Panc1 (cell line): ENCODE measurements at regions not wholly inside any gene's neighbourhood (a gene's known extent, or its start where the extent isn't known, plus 50 kb on each side); places are given as distances from the start of the nearest gene placed in this dataset.
"Not testable (repeated sequence)": the region's sequence is repeated elsewhere in the genome, so short reads cannot be mapped to it uniquely, and the experiment has no call there.

Source experiments
- ATAC-seq: fragments of 200-7000 bp; cut with Tn5 transposase; 2 replicates; pipeline ENCODE4 v1.9.1; 2020; ENCODE audit warnings: mild to moderate bottlenecking, moderate library complexity
- BruUV-seq: library from RNA; stranded (reverse); fragments of 400-500 nt; replicated peaks from 2 replicates; lab custom pipeline; 2021; lab: Mats Ljungman, UMichigan
- CTCF ChIA-PET: fragments of 300-600 bp; sonication (Branson Sonifier 250); formaldehyde crosslinking; loops from one replicate; lab custom pipeline; 2022; ENCODE audit warnings: antibody characterized with exemption; lab: Charles Lee
- POLR2A ChIA-PET: fragments of 300-600 bp; sonication (Branson Sonifier 250); formaldehyde crosslinking; loops from one replicate; lab custom pipeline; 2022; ENCODE audit warnings: antibody characterized with exemption; lab: Charles Lee
- DNase-seq: peaks from one replicate; pipeline ENCODE4 v3.0.0-alpha.2; 2010; ENCODE audit warnings: low read depth, low spot score
- H3K27ac ChIP-seq: 2 replicates; pipeline ENCODE4 v1.5.1; 2011; ENCODE audit warnings: mild to moderate bottlenecking, low read length, inconsistent platforms
- H3K27me3 ChIP-seq: fragments of 200-500 bp; sonication (Bioruptor generic); 2 replicates; pipeline ENCODE4 v1.6.0; 2014; ENCODE audit warnings: low read length, inconsistent platforms; ENCODE audit not compliant: control insufficient read depth, insufficient read depth
- H3K36me3 ChIP-seq: fragments of 200-500 bp; sonication (Bioruptor generic); 2 replicates; pipeline ENCODE4 v1.5.1; 2014; ENCODE audit warnings: inconsistent platforms, mild to moderate bottlenecking, low read length, moderate library complexity; ENCODE audit not compliant: control insufficient read depth, insufficient read depth
- H3K4me1 ChIP-seq: 2 replicates; pipeline ENCODE4 v1.5.1; 2011; ENCODE audit warnings: inconsistent platforms, mild to moderate bottlenecking, low read length, moderate library complexity; ENCODE audit not compliant: control insufficient read depth, insufficient read depth
- H3K4me3 ChIP-seq, 2 experiments: 2 replicates each; pipeline ENCODE4 v1.5.1; 2011 to 2012; ENCODE audit warnings: low read depth in 2 of 2, low read length in 2 of 2, mild to moderate bottlenecking in 2 of 2, inconsistent platforms in 1 of 2, moderate library complexity in 1 of 2
- H3K9me3 ChIP-seq: fragments of 200-500 bp; sonication (Bioruptor generic); 2 replicates; pipeline ENCODE4 v1.5.1; 2014; ENCODE audit warnings: low read depth, mild to moderate bottlenecking, inconsistent platforms, low read length, moderate library complexity; ENCODE audit not compliant: control insufficient read depth, insufficient read depth
- POLR2AphosphoS5 ChIP-seq: IDR thresholded peaks from 2 replicates; pipeline ENCODE4 v1.6.1; 2012; ENCODE audit warnings: mild to moderate bottlenecking, low read depth, low read length, moderate library complexity
- SIN3A ChIP-seq: IDR thresholded peaks from 2 replicates; pipeline ENCODE4 v1.6.1; 2012; ENCODE audit warnings: low read depth, mild to moderate bottlenecking, low read length, moderate library complexity, borderline replicate concordance; ENCODE audit not compliant: insufficient read depth
- TCF7L2 ChIP-seq: IDR thresholded peaks from 2 replicates; pipeline ENCODE4 v1.6.1; 2011; ENCODE audit warnings: mild to moderate bottlenecking, low read depth, low read length, inconsistent platforms
- in situ Hi-C: cut with HindIII; loops from 2 replicates; pipeline ENCODE4 v1.10.0; 2016; ENCODE audit warnings: low sequenced_read_pairs, low pct_unique_long_range_greater_than_20kb
- intact Hi-C: fragments of 100-400 bp; cut with micrococcal nuclease; formaldehyde crosslinking; loops from one replicate; pipeline ENCODE4 v1.10.0; 2022; ENCODE audit not compliant: unreplicated experiment
- TF ChIP-seq, protein P1 (sequence below), 2 experiments: IDR thresholded peaks; 2 replicates each; pipeline ENCODE4 v1.6.1; 2011 to 2012; ENCODE audit warnings: low read depth in 2 of 2, control low read depth in 1 of 2, low read length in 1 of 2, mild to moderate bottlenecking in 1 of 2, moderate library complexity in 1 of 2; ENCODE audit not compliant: insufficient read depth in 1 of 2
- TF ChIP-seq, protein P2 (sequence below): fragments of 450-650 bp; IDR thresholded peaks from 2 replicates; pipeline ENCODE4 v1.5.1; 2017; ENCODE audit warnings: mild to moderate bottlenecking

DNA sequence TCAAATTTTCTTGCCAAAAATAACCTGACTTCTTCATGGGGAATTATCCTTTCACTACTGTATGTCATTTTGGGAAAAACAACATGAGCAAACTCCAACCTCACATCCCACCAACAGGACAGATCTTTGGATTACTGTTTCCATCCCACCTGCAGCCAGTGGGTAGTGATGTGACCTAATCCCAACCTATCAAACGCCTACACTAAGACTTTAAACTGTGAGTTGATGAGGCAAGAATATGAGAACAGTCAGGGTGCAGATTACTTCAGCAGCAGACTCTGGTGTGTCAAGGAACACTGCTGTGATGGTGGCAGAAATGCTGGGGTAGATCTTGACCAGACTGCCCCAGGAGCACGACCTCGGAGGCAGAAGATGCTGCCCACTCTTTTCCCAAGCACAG lies 293.2 kb downstream of the DUSP6 start:
- Histone ChIP-seq H3K27me3 (no peaks in the 10 kb centered on the region), H3K4me3 (no peak overlapping the region), H3K9me3 (no peaks in the 10 kb centered on the region), H3K27ac (no peak overlapping the region), H3K4me1 (no peaks in the 10 kb centered on the region), H3K36me3 (no peaks in the 10 kb centered on the region)
- ATAC-seq (no peak), DNase-seq (no peak)
- POLR2A ChIA-PET = no interaction called here
- in situ Hi-C loops (no loop called here), intact Hi-C loops (loop anchor here (10.0 kb wide), 1 partner anchor 296 kb away; the partner anchor contains the start of gene DUSP6)
- no TSS peak for BruUV-seq
- TF ChIP-seq, protein P1, sequence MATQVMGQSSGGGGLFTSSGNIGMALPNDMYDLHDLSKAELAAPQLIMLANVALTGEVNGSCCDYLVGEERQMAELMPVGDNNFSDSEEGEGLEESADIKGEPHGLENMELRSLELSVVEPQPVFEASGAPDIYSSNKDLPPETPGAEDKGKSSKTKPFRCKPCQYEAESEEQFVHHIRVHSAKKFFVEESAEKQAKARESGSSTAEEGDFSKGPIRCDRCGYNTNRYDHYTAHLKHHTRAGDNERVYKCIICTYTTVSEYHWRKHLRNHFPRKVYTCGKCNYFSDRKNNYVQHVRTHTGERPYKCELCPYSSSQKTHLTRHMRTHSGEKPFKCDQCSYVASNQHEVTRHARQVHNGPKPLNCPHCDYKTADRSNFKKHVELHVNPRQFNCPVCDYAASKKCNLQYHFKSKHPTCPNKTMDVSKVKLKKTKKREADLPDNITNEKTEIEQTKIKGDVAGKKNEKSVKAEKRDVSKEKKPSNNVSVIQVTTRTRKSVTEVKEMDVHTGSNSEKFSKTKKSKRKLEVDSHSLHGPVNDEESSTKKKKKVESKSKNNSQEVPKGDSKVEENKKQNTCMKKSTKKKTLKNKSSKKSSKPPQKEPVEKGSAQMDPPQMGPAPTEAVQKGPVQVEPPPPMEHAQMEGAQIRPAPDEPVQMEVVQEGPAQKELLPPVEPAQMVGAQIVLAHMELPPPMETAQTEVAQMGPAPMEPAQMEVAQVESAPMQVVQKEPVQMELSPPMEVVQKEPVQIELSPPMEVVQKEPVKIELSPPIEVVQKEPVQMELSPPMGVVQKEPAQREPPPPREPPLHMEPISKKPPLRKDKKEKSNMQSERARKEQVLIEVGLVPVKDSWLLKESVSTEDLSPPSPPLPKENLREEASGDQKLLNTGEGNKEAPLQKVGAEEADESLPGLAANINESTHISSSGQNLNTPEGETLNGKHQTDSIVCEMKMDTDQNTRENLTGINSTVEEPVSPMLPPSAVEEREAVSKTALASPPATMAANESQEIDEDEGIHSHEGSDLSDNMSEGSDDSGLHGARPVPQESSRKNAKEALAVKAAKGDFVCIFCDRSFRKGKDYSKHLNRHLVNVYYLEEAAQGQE (IDR thresholded peaks at IDR 0.05; ENCODE audit: insufficient read depth in 1 of 2, low read depth in 2 of 2, low read length in 1 of 2) = no peak
- TF ChIP-seq SIN3A = no peak
- no peak for TF ChIP-seq POLR2AphosphoS5
- TF ChIP-seq, protein P2, sequence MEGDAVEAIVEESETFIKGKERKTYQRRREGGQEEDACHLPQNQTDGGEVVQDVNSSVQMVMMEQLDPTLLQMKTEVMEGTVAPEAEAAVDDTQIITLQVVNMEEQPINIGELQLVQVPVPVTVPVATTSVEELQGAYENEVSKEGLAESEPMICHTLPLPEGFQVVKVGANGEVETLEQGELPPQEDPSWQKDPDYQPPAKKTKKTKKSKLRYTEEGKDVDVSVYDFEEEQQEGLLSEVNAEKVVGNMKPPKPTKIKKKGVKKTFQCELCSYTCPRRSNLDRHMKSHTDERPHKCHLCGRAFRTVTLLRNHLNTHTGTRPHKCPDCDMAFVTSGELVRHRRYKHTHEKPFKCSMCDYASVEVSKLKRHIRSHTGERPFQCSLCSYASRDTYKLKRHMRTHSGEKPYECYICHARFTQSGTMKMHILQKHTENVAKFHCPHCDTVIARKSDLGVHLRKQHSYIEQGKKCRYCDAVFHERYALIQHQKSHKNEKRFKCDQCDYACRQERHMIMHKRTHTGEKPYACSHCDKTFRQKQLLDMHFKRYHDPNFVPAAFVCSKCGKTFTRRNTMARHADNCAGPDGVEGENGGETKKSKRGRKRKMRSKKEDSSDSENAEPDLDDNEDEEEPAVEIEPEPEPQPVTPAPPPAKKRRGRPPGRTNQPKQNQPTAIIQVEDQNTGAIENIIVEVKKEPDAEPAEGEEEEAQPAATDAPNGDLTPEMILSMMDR = no peak
- TF ChIP-seq TCF7L2 = no peak
- CTCF ChIA-PET = no interaction called here

DNA sequence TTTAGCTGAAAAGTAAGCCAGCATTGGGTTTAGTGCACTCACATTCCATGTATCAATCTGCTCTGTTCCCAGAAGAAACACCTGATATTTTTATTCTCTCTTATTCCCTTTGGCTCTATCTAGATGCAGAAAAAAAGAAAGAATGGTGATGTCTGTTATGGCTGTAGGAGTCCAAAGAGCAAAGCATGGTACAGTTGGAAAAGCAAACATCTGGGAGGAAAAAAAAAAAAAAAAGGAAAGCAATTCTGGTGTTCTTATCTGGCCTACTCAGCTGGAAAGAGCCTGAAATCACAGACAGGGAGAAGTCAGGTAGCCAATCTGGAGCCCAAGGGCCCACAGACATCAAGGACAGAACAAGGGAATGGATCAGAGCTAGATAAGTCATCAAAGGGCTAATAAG lies 293.9 kb downstream of the DUSP6 start:
- ChIA-PET CTCF (no interaction called here), POLR2A (no interaction called here)
- H3K4me1 ChIP-seq = no peaks in the 10 kb centered on the region
- no peak overlapping the region for H3K27ac ChIP-seq
- intact Hi-C loops (loop anchor here (10.0 kb wide), 1 partner anchor 296 kb away; the partner anchor contains the start of gene DUSP6), in situ Hi-C loops (no loop called here)
- no peak for DNase-seq
- no peaks in the 10 kb centered on the region for H3K36me3 ChIP-seq
- H3K27me3 ChIP-seq = no peaks in the 10 kb centered on the region
- TF ChIP-seq POLR2AphosphoS5 (no peak), SIN3A (no peak), TCF7L2 (no peak)
- TF ChIP-seq, protein P1 (IDR thresholded peaks at IDR 0.05; ENCODE audit: insufficient read depth in 1 of 2, low read depth in 2 of 2, low read length in 1 of 2) = no peak
- TF ChIP-seq, protein P2 = no peak
- no peak overlapping the region for H3K4me3 ChIP-seq
- H3K9me3 ChIP-seq = no peaks in the 10 kb centered on the region
- no peak for ATAC-seq
- BruUV-seq = no TSS peak

DNA sequence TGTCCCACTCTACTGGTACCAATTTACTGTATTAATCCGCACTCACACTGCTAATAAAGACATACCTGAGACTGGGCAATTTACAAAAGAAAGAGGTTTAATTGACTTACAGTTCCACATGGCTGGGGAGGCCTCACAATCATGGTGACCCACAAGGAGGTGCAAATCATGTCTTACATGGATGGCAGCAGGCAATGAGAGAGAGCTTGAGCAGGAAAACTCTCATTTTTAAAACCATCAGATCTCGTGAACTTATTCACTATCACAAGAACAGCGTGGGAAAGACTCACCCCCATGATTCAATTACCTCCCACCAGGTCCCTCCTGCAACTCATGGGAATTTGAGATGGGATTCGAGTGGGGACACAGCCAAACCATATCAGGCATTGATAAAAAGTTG lies 298.5 kb downstream of the DUSP6 start:
- ATAC-seq, DNase-seq, H3K4me1 ChIP-seq, POLR2A ChIA-PET, in situ Hi-C loops, H3K36me3 ChIP-seq, CTCF ChIA-PET, BruUV-seq, H3K27me3 ChIP-seq, H3K27ac ChIP-seq, H3K4me3 ChIP-seq, H3K9me3 ChIP-seq: not testable (repeated sequence)
- intact Hi-C loops = loop anchor here (10.0 kb wide), 1 partner anchor 301 kb away; the partner anchor contains the start of gene DUSP6
